IMR-90 (cell line): ENCODE measurements at regions not wholly inside any gene's neighbourhood (a gene's known extent, or its start where the extent isn't known, plus 50 kb on each side); places are given as distances from the start of the nearest gene placed in this dataset.

Source experiments
- BHLHE40 ChIP-seq: fragments of 150-350 bp; IDR thresholded peaks from 2 replicates; pipeline ENCODE4 v1.6.1; 2016; ENCODE audit warnings: mild to moderate bottlenecking, low read depth, low read length
- CEBPB ChIP-seq: IDR thresholded peaks from 2 replicates; pipeline ENCODE4 v1.6.1; 2012; ENCODE audit warnings: low read depth, low read length, improper control_type of control experiment
- MAFK ChIP-seq: IDR thresholded peaks from 2 replicates; pipeline ENCODE4 v1.6.1; 2012; ENCODE audit warnings: low read depth, low read length, improper control_type of control experiment
- MAZ ChIP-seq: IDR thresholded peaks from 2 replicates; pipeline ENCODE4 v1.6.1; 2012; ENCODE audit warnings: low read depth, mild to moderate bottlenecking, low read length, improper control_type of control experiment, moderate library complexity, borderline replicate concordance
- MXI1 ChIP-seq: IDR thresholded peaks from 2 replicates; pipeline ENCODE4 v1.6.1; 2012; ENCODE audit warnings: low read depth, mild to moderate bottlenecking, low read length, moderate library complexity, borderline replicate concordance
- POLR2A ChIP-seq: IDR thresholded peaks from 2 replicates; pipeline ENCODE4 v1.6.1; 2012; ENCODE audit warnings: mild to moderate bottlenecking, low read depth, low read length
- RAD21 ChIP-seq: IDR thresholded peaks from 2 replicates; pipeline ENCODE4 v1.6.1; 2012; ENCODE audit warnings: low read length, improper control_type of control experiment
- TF ChIP-seq, protein P1 (sequence below): conservative IDR thresholded peaks from 2 replicates; pipeline ENCODE4 v1.5.1; 2012; ENCODE audit warnings: mild to moderate bottlenecking, low read depth, low read length, improper control_type of control experiment
- TF ChIP-seq, protein P2 (sequence below): fragments of 150-350 bp; IDR thresholded peaks from 2 replicates; pipeline ENCODE4 v1.6.1; 2017; ENCODE audit warnings: mild to moderate bottlenecking, antibody characterized with exemption, low read length, low read depth

DNA sequence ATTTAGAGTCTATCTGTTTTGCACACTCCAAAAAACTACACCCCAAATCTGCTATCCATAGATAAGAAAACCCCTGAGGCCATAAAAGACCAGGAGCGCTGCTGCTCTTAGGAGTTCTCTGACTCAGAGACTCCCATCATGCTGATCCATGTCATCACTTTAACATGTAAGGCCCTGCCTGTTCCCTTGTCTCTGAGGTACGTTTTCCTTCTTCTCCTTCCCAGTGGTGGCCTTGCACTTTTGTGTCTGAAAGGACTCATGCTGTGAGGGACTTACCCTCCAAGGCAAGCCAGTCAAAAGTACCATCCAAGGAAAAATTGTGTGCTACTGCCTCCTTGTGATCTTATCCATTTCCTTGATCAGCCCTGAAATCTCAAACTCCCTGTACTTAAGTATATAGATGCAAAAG lies 427.4 kb upstream of the NCAM2 start:
- TF ChIP-seq, protein P1, sequence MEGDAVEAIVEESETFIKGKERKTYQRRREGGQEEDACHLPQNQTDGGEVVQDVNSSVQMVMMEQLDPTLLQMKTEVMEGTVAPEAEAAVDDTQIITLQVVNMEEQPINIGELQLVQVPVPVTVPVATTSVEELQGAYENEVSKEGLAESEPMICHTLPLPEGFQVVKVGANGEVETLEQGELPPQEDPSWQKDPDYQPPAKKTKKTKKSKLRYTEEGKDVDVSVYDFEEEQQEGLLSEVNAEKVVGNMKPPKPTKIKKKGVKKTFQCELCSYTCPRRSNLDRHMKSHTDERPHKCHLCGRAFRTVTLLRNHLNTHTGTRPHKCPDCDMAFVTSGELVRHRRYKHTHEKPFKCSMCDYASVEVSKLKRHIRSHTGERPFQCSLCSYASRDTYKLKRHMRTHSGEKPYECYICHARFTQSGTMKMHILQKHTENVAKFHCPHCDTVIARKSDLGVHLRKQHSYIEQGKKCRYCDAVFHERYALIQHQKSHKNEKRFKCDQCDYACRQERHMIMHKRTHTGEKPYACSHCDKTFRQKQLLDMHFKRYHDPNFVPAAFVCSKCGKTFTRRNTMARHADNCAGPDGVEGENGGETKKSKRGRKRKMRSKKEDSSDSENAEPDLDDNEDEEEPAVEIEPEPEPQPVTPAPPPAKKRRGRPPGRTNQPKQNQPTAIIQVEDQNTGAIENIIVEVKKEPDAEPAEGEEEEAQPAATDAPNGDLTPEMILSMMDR, result no peak
- TF ChIP-seq POLR2A, result no peak
- TF ChIP-seq, protein P2, sequence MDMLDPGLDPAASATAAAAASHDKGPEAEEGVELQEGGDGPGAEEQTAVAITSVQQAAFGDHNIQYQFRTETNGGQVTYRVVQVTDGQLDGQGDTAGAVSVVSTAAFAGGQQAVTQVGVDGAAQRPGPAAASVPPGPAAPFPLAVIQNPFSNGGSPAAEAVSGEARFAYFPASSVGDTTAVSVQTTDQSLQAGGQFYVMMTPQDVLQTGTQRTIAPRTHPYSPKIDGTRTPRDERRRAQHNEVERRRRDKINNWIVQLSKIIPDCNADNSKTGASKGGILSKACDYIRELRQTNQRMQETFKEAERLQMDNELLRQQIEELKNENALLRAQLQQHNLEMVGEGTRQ, result no peak
- no peak for TF ChIP-seq CEBPB
- TF ChIP-seq MAFK, result no peak
- no peak for TF ChIP-seq BHLHE40
- no peak for TF ChIP-seq RAD21
- TF ChIP-seq MXI1, result no peak
- TF ChIP-seq MAZ, result no peak
